ENCODE measurements at regions not wholly inside any gene's neighbourhood (a gene's known extent, or its start where the extent isn't known, plus 50 kb on each side); places are given as distances from the start of the nearest gene placed in this dataset.

- no peaks in the 10 kb centered on the region for H3K27me3 ChIP-seq (replicated peaks in 1 of 7)
- H3K4me1 ChIP-seq = no peaks in the 10 kb centered on the region
- H3K9me3 ChIP-seq = no peaks in the 10 kb centered on the region
- H3K4me3 ChIP-seq = no peak overlapping the region
- WGBS, 5 donors = 79 to 91% (median 85%) methylated on average over 3 of the region's 3 CpGs
- no peak overlapping the region for H3K27ac ChIP-seq
- DNase-seq = no peak
- H3K36me3 ChIP-seq = no peaks in the 10 kb centered on the region
- TF ChIP-seq POLR2AphosphoS5 (IDR thresholded peaks at IDR 0.05) (no peak), POLR2A (IDR thresholded peaks at IDR 0.05) (no peak), CTCF (IDR thresholded peaks at IDR 0.05 in 8 of 11, conservative IDR thresholded peaks at IDR 0.05 in 3 of 11) (no peak)
- intact Hi-C loops (cut with DNase I; ENCODE audit: low total_unique reads) = no loop called here
Measured at GRCh38 chr1:112791723-112792104, 76.6 kb upstream of the PPM1J start.

GRCh38 chr1:112790920-112791722 is 76.0 kb upstream of the PPM1J start:
- no peak for TF ChIP-seq POLR2AphosphoS5 (IDR thresholded peaks at IDR 0.05)
- no peak for TF ChIP-seq CTCF (IDR thresholded peaks at IDR 0.05 in 8 of 11, conservative IDR thresholded peaks at IDR 0.05 in 3 of 11)
- no peak for TF ChIP-seq POLR2A (IDR thresholded peaks at IDR 0.05)
- Histone ChIP-seq H3K36me3 (no peaks in the 10 kb centered on the region), H3K27me3 (replicated peaks in 1 of 7) (no peaks in the 10 kb centered on the region), H3K27ac (no peak overlapping the region), H3K4me3 (no peak overlapping the region), H3K4me1 (no peaks in the 10 kb centered on the region), H3K9me3 (no peaks in the 10 kb centered on the region)
- intact Hi-C loops (cut with DNase I; ENCODE audit: low total_unique reads) = no loop called here
- 79 to 92% (median 91%) methylated on average over 10 of the region's 10 CpGs for WGBS, 5 donors
- DNase-seq = no peak

- no peak for DNase-seq
- TF ChIP-seq POLR2AphosphoS5 (IDR thresholded peaks at IDR 0.05) = no peak
- no peak for TF ChIP-seq CTCF (IDR thresholded peaks at IDR 0.05 in 8 of 11, conservative IDR thresholded peaks at IDR 0.05 in 3 of 11)
- TF ChIP-seq POLR2A (IDR thresholded peaks at IDR 0.05) = no peak
- Histone ChIP-seq H3K27me3 (replicated peaks in 1 of 7) (no peaks in the 10 kb centered on the region), H3K4me3 (no peak overlapping the region), H3K36me3 (no peaks in the 10 kb centered on the region), H3K4me1 (no peaks in the 10 kb centered on the region), H3K9me3 (no peaks in the 10 kb centered on the region), H3K27ac (no peak overlapping the region)
- intact Hi-C loops (cut with DNase I; ENCODE audit: low total_unique reads) = no loop called here
Measured at GRCh38 chr1:112788561-112788960, 73.4 kb upstream of the PPM1J start.

GRCh38 chr1:112788054-112788453 is 72.9 kb upstream of the PPM1J start:
- H3K27ac ChIP-seq = no peak overlapping the region
- no peak overlapping the region for H3K4me3 ChIP-seq
- TF ChIP-seq POLR2A (IDR thresholded peaks at IDR 0.05) (no peak), POLR2AphosphoS5 (IDR thresholded peaks at IDR 0.05) (no peak), CTCF (IDR thresholded peaks at IDR 0.05 in 8 of 11, conservative IDR thresholded peaks at IDR 0.05 in 3 of 11) (no peak)
- intact Hi-C loops (cut with DNase I; ENCODE audit: low total_unique reads) = no loop called here
- no peak for DNase-seq
- H3K27me3 ChIP-seq (replicated peaks in 1 of 7) = no peaks in the 10 kb centered on the region
- no peaks in the 10 kb centered on the region for H3K4me1 ChIP-seq
- WGBS, 5 donors = 80 to 93% (median 91%) methylated on average over 2 of the region's 2 CpGs
- no peaks in the 10 kb centered on the region for H3K9me3 ChIP-seq
- no peaks in the 10 kb centered on the region for H3K36me3 ChIP-seq
